Neural cell (in vitro differentiated cells): ENCODE measurements at regions not wholly inside any gene's neighbourhood (a gene's known extent, or its start where the extent isn't known, plus 50 kb on each side); places are given as distances from the start of the nearest gene placed in this dataset.

ENCODE experiments used
- CTCF ChIP-seq: fragments of 450-650 bp; IDR thresholded peaks from 2 replicates; pipeline ENCODE4 v1.5.1; 2014; ENCODE audit warnings: antibody characterized with exemption, mild to moderate bottlenecking, moderate library complexity; ENCODE audit not compliant: poor library complexity, severe bottlenecking
- EP300 ChIP-seq: fragments of 450-650 bp; conservative IDR thresholded peaks from 2 replicates; pipeline ENCODE4 v1.6.1; 2014; ENCODE audit warnings: antibody characterized with exemption, mild to moderate bottlenecking, moderate library complexity; ENCODE audit not compliant: poor library complexity, severe bottlenecking
- EZH2 ChIP-seq: fragments of 200-600, 300-800 bp; shearing (Covaris generic), sonication (generic); IDR thresholded peaks from 2 replicates; pipeline ENCODE4 v1.6.1; 2014; ENCODE audit warnings: antibody characterized with exemption, low read length, borderline replicate concordance, mild to moderate bottlenecking; ENCODE audit not compliant: insufficient read depth, poor library complexity, severe bottlenecking
- POLR2AphosphoS5 ChIP-seq: IDR thresholded peaks from 2 replicates; pipeline ENCODE4 v1.6.1; 2012
- RAD21 ChIP-seq: fragments of 450-650 bp; conservative IDR thresholded peaks from 2 replicates; pipeline ENCODE4 v1.6.1; 2014; ENCODE audit warnings: antibody characterized with exemption, mild to moderate bottlenecking, moderate library complexity
- REST ChIP-seq: IDR thresholded peaks from 2 replicates; pipeline ENCODE4 v1.6.1; 2012; ENCODE audit warnings: borderline replicate concordance
- SMC3 ChIP-seq: fragments of 450-650 bp; conservative IDR thresholded peaks from 2 replicates; pipeline ENCODE4 v1.6.1; 2014; ENCODE audit warnings: antibody characterized with exemption, mild to moderate bottlenecking, moderate library complexity; ENCODE audit not compliant: poor library complexity
- TAF1 ChIP-seq: IDR thresholded peaks from 2 replicates; pipeline ENCODE4 v1.6.1; 2012; ENCODE audit warnings: low read depth

GRCh38 chr11:81548123-81548522 lies 1185.5 kb downstream of the FAM181B start:
- TF ChIP-seq EP300, result no peak
- no peak for TF ChIP-seq POLR2AphosphoS5
- no peak for TF ChIP-seq TAF1
- TF ChIP-seq CTCF, result no peak
- TF ChIP-seq SMC3, result no peak
- no peak for TF ChIP-seq REST
- TF ChIP-seq EZH2, result no peak
- TF ChIP-seq RAD21, result no peak
